Type B pancreatic cell (in vitro differentiated cells): ENCODE measurements at regions not wholly inside any gene's neighbourhood (a gene's known extent, or its start where the extent isn't known, plus 50 kb on each side); places are given as distances from the start of the nearest gene placed in this dataset.

Experiments used
- DNase-seq: peaks from one replicate; pipeline ENCODE4 v3.0.0; 2021; ENCODE audit warnings: mixed read lengths; ENCODE audit not compliant: unreplicated experiment; ENCODE audit errors: extremely low spot score
- H3K27ac Mint-ChIP-seq: 2 replicates; pipeline ENCODE4 v1.8.0; 2021; ENCODE audit warnings: mild to moderate bottlenecking, mixed read lengths
- H3K27me3 Mint-ChIP-seq: 2 replicates; pipeline ENCODE4 v1.8.0; 2021; ENCODE audit warnings: mixed read lengths
- H3K36me3 Mint-ChIP-seq: 2 replicates; pipeline ENCODE4 v1.8.0; 2021; ENCODE audit warnings: mixed read lengths
- H3K4me1 Mint-ChIP-seq: one replicate; pipeline ENCODE4 v1.8.0; 2021; ENCODE audit warnings: mixed read lengths; ENCODE audit not compliant: unreplicated experiment
- H3K4me3 Mint-ChIP-seq: 2 replicates; pipeline ENCODE4 v1.8.0; 2021; ENCODE audit warnings: mild to moderate bottlenecking, mixed read lengths
- H3K9me3 Mint-ChIP-seq: 2 replicates; pipeline ENCODE4 v1.8.0; 2021; ENCODE audit warnings: mixed read lengths
- CTCF ChIP-seq: fragments of 200-600 bp; sonication (generic); conservative IDR thresholded peaks from 2 replicates; pipeline ENCODE4 v1.5.0; 2021; ENCODE audit warnings: antibody characterized with exemption, mild to moderate bottlenecking

GRCh38 chr6:121760745-121761144, 325.3 kb downstream of the GJA1 start:
- H3K27me3 Mint-ChIP-seq: no peaks in the 10 kb centered on the region
- H3K36me3 Mint-ChIP-seq: no peaks in the 10 kb centered on the region
- H3K27ac Mint-ChIP-seq: no peak overlapping the region
- H3K4me1 Mint-ChIP-seq: no peaks in the 10 kb centered on the region
- TF ChIP-seq CTCF: no peak
- H3K9me3 Mint-ChIP-seq: peaks cover 4% of the 10 kb centered on the region
- DNase-seq: no peak
- H3K4me3 Mint-ChIP-seq: no peak overlapping the region

GRCh38 chr6:121764493-121764892, 329.0 kb downstream of the GJA1 start:
- Mint-ChIP-seq H3K27me3 (no peaks in the 10 kb centered on the region), H3K36me3 (no peaks in the 10 kb centered on the region), H3K4me3 (no peak overlapping the region), H3K27ac (no peak overlapping the region), H3K4me1 (no peaks in the 10 kb centered on the region), H3K9me3 (peaks cover 4% of the 10 kb centered on the region)
- no peak for DNase-seq
- no peak for TF ChIP-seq CTCF

GRCh38 chr6:121765060-121765459, 329.6 kb downstream of the GJA1 start:
- Mint-ChIP-seq H3K4me3 (no peak overlapping the region), H3K27me3 (no peaks in the 10 kb centered on the region), H3K9me3 (peaks cover 4% of the 10 kb centered on the region), H3K27ac (no peak overlapping the region), H3K36me3 (no peaks in the 10 kb centered on the region), H3K4me1 (no peaks in the 10 kb centered on the region)
- TF ChIP-seq CTCF: no peak
- no peak for DNase-seq

GRCh38 chr6:121767211-121767610, 331.8 kb downstream of the GJA1 start:
- Mint-ChIP-seq H3K36me3 (no peaks in the 10 kb centered on the region), H3K27me3 (no peaks in the 10 kb centered on the region), H3K4me1 (no peaks in the 10 kb centered on the region), H3K9me3 (no peaks in the 10 kb centered on the region), H3K27ac (no peak overlapping the region), H3K4me3 (no peak overlapping the region)
- no peak for TF ChIP-seq CTCF
- no peak for DNase-seq

- Mint-ChIP-seq H3K4me3 (no peak overlapping the region), H3K36me3 (no peaks in the 10 kb centered on the region), H3K4me1 (peaks cover 5% of the 10 kb centered on the region), H3K9me3 (no peaks in the 10 kb centered on the region), H3K27me3 (no peaks in the 10 kb centered on the region), H3K27ac (no peak overlapping the region)
- no peak for DNase-seq
- no peak for TF ChIP-seq CTCF
Measured at GRCh38 chr6:121770943-121771342, 335.5 kb downstream of the GJA1 start.
